Neutrophil (primary cell): ENCODE measurements at regions not wholly inside any gene's neighbourhood (a gene's known extent, or its start where the extent isn't known, plus 50 kb on each side); places are given as distances from the start of the nearest gene placed in this dataset.
"Not testable (repeated sequence)": the region's sequence is repeated elsewhere in the genome, so short reads cannot be mapped to it uniquely, and the experiment has no call there.

Source experiments
- H3K27ac ChIP-seq: fragments of 200-600 bp; sonication (generic); 2 replicates; pipeline ENCODE4 v1.5.1; 2016; ENCODE audit warnings: mild to moderate bottlenecking, moderate library complexity
- H3K27me3 ChIP-seq: fragments of 200-600 bp; sonication (generic); 2 replicates; pipeline ENCODE4 v1.6.0; 2016; ENCODE audit warnings: mild to moderate bottlenecking
- H3K36me3 ChIP-seq: fragments of 200-600 bp; sonication (generic); 2 replicates; pipeline ENCODE4 v1.5.1; 2017
- H3K4me1 ChIP-seq, 2 experiments: fragments of 200-600 bp in 1 of 2; sonication (generic) in 1 of 2; 1 replicate in 1 of 2; 2 replicates in 1 of 2; pipeline versions ENCODE4 v1.5.1 to v1.6.1; 2013 to 2016; ENCODE audit warnings: low read depth in 1 of 2, low read length in 1 of 2, mild to moderate bottlenecking in 1 of 2, moderate library complexity in 1 of 2; ENCODE audit not compliant: control insufficient read depth in 1 of 2, insufficient read depth in 1 of 2
- H3K4me3 ChIP-seq, 2 experiments: fragments of 200-600 bp in 1 of 2; sonication (generic) in 1 of 2; 1 replicate in 1 of 2; 2 replicates in 1 of 2; pipeline ENCODE4 v1.5.1; 2013 to 2016; ENCODE audit warnings: low read depth in 1 of 2, low read length in 1 of 2, mild to moderate bottlenecking in 1 of 2, moderate library complexity in 1 of 2
- H3K9me3 ChIP-seq: fragments of 200-600 bp; sonication (generic); 2 replicates; pipeline ENCODE4 v1.5.1; 2016
- CTCF ChIP-seq: fragments of 200-600 bp; sonication (generic); IDR thresholded peaks from 2 replicates; pipeline ENCODE4 v1.5.1; 2016; ENCODE audit warnings: antibody characterized with exemption

GRCh38 chr14:105901226-105901625, 374.8 kb downstream of the TMEM121 start:
- Histone ChIP-seq H3K27ac (no peak overlapping the region), H3K4me1 (no peaks in the 10 kb centered on the region), H3K9me3 (no peaks in the 10 kb centered on the region), H3K27me3 (peaks cover 69% of the 10 kb centered on the region), H3K4me3 (no peak overlapping the region), H3K36me3 (no peaks in the 10 kb centered on the region)
- TF ChIP-seq CTCF, result no peak

- Histone ChIP-seq H3K9me3 (no peaks in the 10 kb centered on the region), H3K4me3 (no peak overlapping the region), H3K27ac (no peak overlapping the region), H3K36me3 (no peaks in the 10 kb centered on the region), H3K27me3 (peaks cover 69% of the 10 kb centered on the region), H3K4me1 (no peaks in the 10 kb centered on the region)
- no peak for TF ChIP-seq CTCF
Observed at GRCh38 chr14:105902131-105902898, 375.9 kb downstream of the TMEM121 start.

- not testable (repeated sequence) for H3K36me3 ChIP-seq, H3K27ac ChIP-seq, H3K9me3 ChIP-seq, H3K4me3 ChIP-seq, H3K4me1 ChIP-seq
- peaks cover 69% of the 10 kb centered on the region for H3K27me3 ChIP-seq
Observed at GRCh38 chr14:105902899-105903165, 376.4 kb downstream of the TMEM121 start.

- Histone ChIP-seq H3K4me3 (no peak overlapping the region), H3K27ac (no peak overlapping the region), H3K4me1 (no peaks in the 10 kb centered on the region), H3K9me3 (no peaks in the 10 kb centered on the region), H3K36me3 (no peaks in the 10 kb centered on the region), H3K27me3 (peaks cover 69% of the 10 kb centered on the region)
- no peak for TF ChIP-seq CTCF
Observed at GRCh38 chr14:105903971-105904370, 377.6 kb downstream of the TMEM121 start.

- Histone ChIP-seq H3K27me3 (peaks cover 69% of the 10 kb centered on the region), H3K36me3 (no peaks in the 10 kb centered on the region), H3K9me3 (no peaks in the 10 kb centered on the region), H3K4me3 (no peak overlapping the region), H3K4me1 (no peaks in the 10 kb centered on the region), H3K27ac (no peak overlapping the region)
- TF ChIP-seq CTCF, result no peak
Observed at GRCh38 chr14:105904379-105904778, 378.0 kb downstream of the TMEM121 start.

GRCh38 chr14:105905456-105905855, 379.1 kb downstream of the TMEM121 start:
- Histone ChIP-seq H3K36me3 (no peaks in the 10 kb centered on the region), H3K4me1 (no peaks in the 10 kb centered on the region), H3K9me3 (no peaks in the 10 kb centered on the region)

More at GRCh38 chr14:105905456-105905855, 379.1 kb downstream of the TMEM121 start:
- H3K27me3 ChIP-seq, result peaks cover 69% of the 10 kb centered on the region
- H3K4me3 ChIP-seq, result no peak overlapping the region
- H3K27ac ChIP-seq, result no peak overlapping the region
- no peak for TF ChIP-seq CTCF
